DMS153 (cell line): ENCODE measurements at regions not wholly inside any gene's neighbourhood (a gene's known extent, or its start where the extent isn't known, plus 50 kb on each side); places are given as distances from the start of the nearest gene placed in this dataset.
"Not testable (repeated sequence)": the region's sequence is repeated elsewhere in the genome, so short reads cannot be mapped to it uniquely, and the experiment has no call there.

Experiments
- DNase-seq: peaks from one replicate; lab custom pipeline; 2025; lab: John Stamatoyannopoulos, UW

DNA sequence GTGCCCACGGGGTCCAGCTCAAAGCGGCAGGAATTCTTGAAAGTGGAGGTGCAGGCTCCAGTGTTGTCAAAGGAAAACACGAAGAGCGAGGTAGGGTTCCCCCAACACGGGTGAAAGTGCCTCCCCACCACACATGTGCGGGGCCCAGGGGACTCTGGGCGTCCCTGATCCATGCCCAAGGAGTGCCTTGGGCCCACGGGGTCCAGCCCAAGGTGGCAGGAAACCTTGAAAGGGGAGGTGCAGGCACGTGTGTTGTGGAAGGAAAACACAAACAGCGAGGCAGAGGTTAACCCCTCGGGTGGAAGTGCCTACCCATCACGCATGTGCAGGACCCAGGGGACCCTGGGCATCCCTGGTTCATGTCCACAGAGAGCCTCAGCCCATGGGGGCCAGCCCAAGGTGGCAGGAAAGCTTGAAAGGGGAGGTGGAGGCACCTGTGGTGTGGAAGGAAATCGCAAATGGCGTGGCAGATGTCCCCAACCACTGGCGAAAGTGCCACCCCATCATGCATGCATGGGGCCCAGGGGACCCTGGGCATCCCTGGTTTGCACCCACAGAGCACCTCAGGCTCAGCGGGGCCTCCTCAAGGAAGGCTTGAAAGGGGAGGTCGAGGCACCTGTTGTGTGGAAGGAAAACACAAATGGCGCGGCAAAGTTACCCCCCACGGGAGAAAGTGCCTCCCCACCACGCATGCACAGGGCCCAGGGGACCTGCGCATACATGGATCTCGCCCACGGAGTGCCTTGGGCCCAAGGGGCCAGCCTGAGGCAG lies 584.6 kb downstream of the ALG10 start:
- DNase-seq = no peak

DNA sequence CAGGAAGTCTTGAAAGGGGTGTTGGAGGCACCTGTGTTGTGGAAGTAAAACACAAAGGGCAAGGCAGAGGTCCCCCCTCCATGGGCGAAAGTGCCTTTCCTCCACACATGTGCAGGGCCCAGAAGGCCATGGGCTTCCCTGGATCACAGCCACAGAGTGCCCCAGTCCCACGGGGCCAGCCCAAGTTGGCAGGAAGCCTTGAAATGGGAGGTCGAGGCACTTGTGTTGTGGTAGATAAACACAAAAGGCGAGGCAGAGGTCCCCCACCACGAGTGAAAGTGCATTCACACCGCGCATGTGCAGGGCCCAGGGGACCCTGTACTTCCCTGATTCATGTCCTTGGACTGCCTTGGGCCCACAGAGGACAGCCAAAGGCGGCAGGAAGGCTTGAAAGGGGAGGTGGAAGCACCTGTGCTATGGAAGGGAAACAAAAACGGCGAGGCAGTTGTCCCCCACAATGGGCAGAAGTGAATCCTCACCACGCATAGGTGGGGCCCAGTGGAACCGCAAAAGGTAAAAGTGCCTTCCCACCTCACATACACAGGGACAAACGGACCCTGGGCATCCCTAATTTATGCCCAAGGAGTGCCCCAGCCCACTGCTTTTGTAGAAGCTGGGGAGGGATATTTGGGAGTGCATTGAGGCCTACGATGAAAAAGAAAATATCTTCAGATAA lies 585.4 kb downstream of the ALG10 start:
- DNase-seq = no peak

DNA sequence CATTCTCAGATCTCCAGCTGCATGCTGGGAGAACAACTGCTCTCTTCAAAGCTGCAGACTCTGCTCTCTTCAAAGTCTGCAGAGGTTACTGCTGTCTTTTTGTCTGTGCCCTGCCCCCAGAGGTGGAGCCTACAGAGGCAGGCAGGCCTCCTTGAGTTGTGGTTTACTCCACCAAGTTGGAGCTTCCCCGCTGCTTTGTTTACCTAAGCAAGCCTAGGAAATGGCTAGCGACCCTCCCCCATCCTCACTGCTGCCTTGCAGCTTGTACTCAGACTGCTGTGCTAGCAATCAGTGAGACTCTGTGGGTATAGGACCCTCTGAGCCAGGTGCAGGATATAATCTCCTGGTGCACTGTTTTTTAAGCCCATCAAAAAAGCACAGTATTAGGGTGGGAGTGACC lies 591.7 kb downstream of the ALG10 start:
- not testable (repeated sequence) for DNase-seq

DNA sequence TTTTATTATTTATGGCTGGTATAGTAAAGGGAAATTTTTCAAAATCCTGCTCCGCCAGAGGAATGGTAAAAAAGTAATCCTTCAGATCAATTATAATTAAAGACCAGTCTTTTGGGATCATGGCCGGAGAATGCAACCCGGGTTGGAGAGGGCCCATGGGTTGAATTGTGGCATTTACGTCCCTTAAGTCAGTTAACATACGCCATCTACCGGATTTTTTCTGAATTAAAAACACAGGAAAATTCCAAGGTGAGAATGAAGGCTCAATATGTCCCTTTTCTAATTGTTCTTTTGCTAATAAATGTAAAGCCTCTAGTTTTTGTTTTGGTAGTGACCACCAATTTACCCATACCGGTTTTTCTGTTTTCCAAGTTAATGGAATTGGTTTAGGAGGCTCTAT lies 602.8 kb downstream of the ALG10 start:
- DNase-seq = peak; percentile 12

- DNase-seq = no peak
These were observed 604.3 kb downstream of the ALG10 start for GRCh38 chr12:34626363-34627157.
